ENCODE measurements at regions not wholly inside any gene's neighbourhood (a gene's known extent, or its start where the extent isn't known, plus 50 kb on each side); places are given as distances from the start of the nearest gene placed in this dataset.

GRCh38 chr4:139609647-139610046 is 53.6 kb upstream of the SETD7 start (continued):
- TF ChIP-seq EGR1 (IDR thresholded peaks at IDR 0.05; ENCODE audit: low read depth in 2 of 2): no peak
- TF ChIP-seq SP1 (IDR thresholded peaks at IDR 0.05): no peak
- no peak for TF ChIP-seq REST (IDR thresholded peaks at IDR 0.05)
- TF ChIP-seq CTCF (IDR thresholded peaks at IDR 0.05; ENCODE audit: low read depth, low read length, missing input control): no peak

GRCh38 chr4:139607502-139608060 is 51.6 kb upstream of the SETD7 start:
- H3K27me3 ChIP-seq (ENCODE audit: control insufficient read depth in 4 of 4, insufficient read depth in 4 of 4, low read length in 3 of 4): no peaks in the 10 kb centered on the region
- no peak overlapping the region for H3K9ac ChIP-seq (ENCODE audit: low read depth in 1 of 2, low read length in 2 of 2)
- TF ChIP-seq ZBTB33 (IDR thresholded peaks at IDR 0.05) (no peak), JUND (IDR thresholded peaks at IDR 0.05) (no peak), SP1 (IDR thresholded peaks at IDR 0.05) (no peak), REST (IDR thresholded peaks at IDR 0.05) (no peak), RXRA (IDR thresholded peaks at IDR 0.05) (no peak), NR2F2 (IDR thresholded peaks at IDR 0.05) (no peak), RAD21 (IDR thresholded peaks at IDR 0.05) (no peak), HNF4A (conservative IDR thresholded peaks at IDR 0.05) (no peak), MAX (IDR thresholded peaks at IDR 0.05) (no peak)
- 85% methylated on average over 3 of the region's 3 CpGs for WGBS
- H3K4me3 ChIP-seq (ENCODE audit: low read depth in 1 of 3, low read length in 3 of 3): no peak overlapping the region
- no peaks in the 10 kb centered on the region for H3K9me3 ChIP-seq (ENCODE audit: control insufficient read depth in 4 of 4, low read length in 3 of 4)
- DNase-seq (ENCODE audit: low spot score): no peak
- no peak overlapping the region for H3K27ac ChIP-seq (ENCODE audit: low read depth in 1 of 2, low read length in 2 of 2)
- H3K4me1 ChIP-seq (ENCODE audit: control insufficient read depth in 4 of 4, insufficient read depth in 4 of 4, low read length in 3 of 4): peaks cover 0 to 5% (median 0%) of the 10 kb centered on the region in 4 donors
- H3K36me3 ChIP-seq (ENCODE audit: control insufficient read depth in 4 of 4, insufficient read depth in 3 of 4, low read depth in 1 of 4, low read length in 3 of 4): no peaks in the 10 kb centered on the region

All from liver (tissue), 8 donors.